ENCODE measurements at regions not wholly inside any gene's neighbourhood (a gene's known extent, or its start where the extent isn't known, plus 50 kb on each side); places are given as distances from the start of the nearest gene placed in this dataset.

GRCh38 chr13:90750021-90750420, 597.5 kb upstream of the MIR17HG start:
- TF ChIP-seq YY1 (IDR thresholded peaks at IDR 0.05; ENCODE audit: extremely low read depth, insufficient replicate concordance, low read depth, low read length) (no peak), CBX3 (IDR thresholded peaks at IDR 0.05; ENCODE audit: low read depth) (no peak), CTCF (IDR thresholded peaks at IDR 0.05 in 2 of 3, conservative IDR thresholded peaks at IDR 0.05 in 1 of 3; ENCODE audit: borderline replicate concordance in 1 of 3, insufficient read depth in 1 of 3, low read depth in 2 of 3, low read length in 2 of 3) (no peak), POLR2A (IDR thresholded peaks at IDR 0.05; ENCODE audit: borderline replicate concordance, extremely low read depth, insufficient read depth, insufficient read length) (no peak), EZH2 (IDR thresholded peaks at IDR 0.05) (no peak), EGR1 (IDR thresholded peaks at IDR 0.05; ENCODE audit: low read depth) (no peak), EZH2phosphoT487 (IDR thresholded peaks at IDR 0.05; ENCODE audit: borderline replicate concordance) (no peak), ZFX (IDR thresholded peaks at IDR 0.05) (no peak), FOSL1 (IDR thresholded peaks at IDR 0.05; ENCODE audit: low read depth) (no peak), ZNF274 (IDR thresholded peaks at IDR 0.05; ENCODE audit: low read depth, low read length) (no peak), POLR2AphosphoS5 (IDR thresholded peaks at IDR 0.05; ENCODE audit: low read depth, low read length) (no peak), REST (IDR thresholded peaks at IDR 0.05; ENCODE audit: low read depth) (no peak), SRF (IDR thresholded peaks at IDR 0.05; ENCODE audit: low read depth) (no peak)

Data from HCT116 (cell line).